NB4 (cell line): ENCODE measurements at regions not wholly inside any gene's neighbourhood (a gene's known extent, or its start where the extent isn't known, plus 50 kb on each side); places are given as distances from the start of the nearest gene placed in this dataset.

ENCODE experiments used
- DNase-seq: peaks from one replicate; pipeline ENCODE4 v3.0.0; 2010; ENCODE audit warnings: low read depth
- H3K4me3 ChIP-seq: one replicate; pipeline ENCODE4 v1.5.1; 2011; ENCODE audit warnings: mild to moderate bottlenecking, low read depth, low read length, moderate library complexity
- MYC ChIP-seq: IDR thresholded peaks from 2 replicates; pipeline ENCODE4 v1.6.1; 2011; ENCODE audit warnings: low read depth, low read length
- POLR2A ChIP-seq: IDR thresholded peaks from 2 replicates; pipeline ENCODE4 v1.6.1; 2011; ENCODE audit warnings: mild to moderate bottlenecking; ENCODE audit not compliant: insufficient read length; ENCODE audit errors: extremely low read depth
- TF ChIP-seq, protein P1 (sequence below): IDR thresholded peaks from 2 replicates; pipeline ENCODE4 v1.6.1; 2011; ENCODE audit warnings: low read depth, low read length
- TF ChIP-seq, protein P2 (sequence below): IDR thresholded peaks from one replicate; pipeline ENCODE4 v1.5.1; 2012; ENCODE audit warnings: low read depth, low read length

DNA sequence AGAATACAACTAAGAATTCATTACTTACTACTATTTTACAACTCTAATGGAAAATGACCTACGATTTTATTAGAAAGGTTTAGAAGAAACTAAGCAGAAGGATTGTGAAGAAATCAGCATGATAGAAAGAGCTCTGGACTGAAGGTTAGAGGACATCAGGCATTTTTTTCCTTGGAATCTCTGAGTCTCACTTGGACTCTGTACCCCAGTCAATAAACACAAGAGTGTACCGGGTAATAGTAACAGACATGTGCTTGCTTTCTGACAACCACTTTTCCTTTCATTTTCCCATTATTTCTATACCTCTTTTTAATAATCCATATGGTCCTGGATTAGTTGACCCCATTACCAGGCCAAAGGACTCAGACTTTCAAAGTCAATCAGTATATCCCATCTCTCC, 1240.9 kb upstream of the LRRTM3 start:
- no peak overlapping the region for H3K4me3 ChIP-seq
- no peak for DNase-seq
- TF ChIP-seq, protein P1, sequence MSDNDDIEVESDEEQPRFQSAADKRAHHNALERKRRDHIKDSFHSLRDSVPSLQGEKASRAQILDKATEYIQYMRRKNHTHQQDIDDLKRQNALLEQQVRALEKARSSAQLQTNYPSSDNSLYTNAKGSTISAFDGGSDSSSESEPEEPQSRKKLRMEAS: no peak
- no peak for TF ChIP-seq MYC
- TF ChIP-seq, protein P2, sequence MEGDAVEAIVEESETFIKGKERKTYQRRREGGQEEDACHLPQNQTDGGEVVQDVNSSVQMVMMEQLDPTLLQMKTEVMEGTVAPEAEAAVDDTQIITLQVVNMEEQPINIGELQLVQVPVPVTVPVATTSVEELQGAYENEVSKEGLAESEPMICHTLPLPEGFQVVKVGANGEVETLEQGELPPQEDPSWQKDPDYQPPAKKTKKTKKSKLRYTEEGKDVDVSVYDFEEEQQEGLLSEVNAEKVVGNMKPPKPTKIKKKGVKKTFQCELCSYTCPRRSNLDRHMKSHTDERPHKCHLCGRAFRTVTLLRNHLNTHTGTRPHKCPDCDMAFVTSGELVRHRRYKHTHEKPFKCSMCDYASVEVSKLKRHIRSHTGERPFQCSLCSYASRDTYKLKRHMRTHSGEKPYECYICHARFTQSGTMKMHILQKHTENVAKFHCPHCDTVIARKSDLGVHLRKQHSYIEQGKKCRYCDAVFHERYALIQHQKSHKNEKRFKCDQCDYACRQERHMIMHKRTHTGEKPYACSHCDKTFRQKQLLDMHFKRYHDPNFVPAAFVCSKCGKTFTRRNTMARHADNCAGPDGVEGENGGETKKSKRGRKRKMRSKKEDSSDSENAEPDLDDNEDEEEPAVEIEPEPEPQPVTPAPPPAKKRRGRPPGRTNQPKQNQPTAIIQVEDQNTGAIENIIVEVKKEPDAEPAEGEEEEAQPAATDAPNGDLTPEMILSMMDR: no peak
- TF ChIP-seq POLR2A: no peak

DNA sequence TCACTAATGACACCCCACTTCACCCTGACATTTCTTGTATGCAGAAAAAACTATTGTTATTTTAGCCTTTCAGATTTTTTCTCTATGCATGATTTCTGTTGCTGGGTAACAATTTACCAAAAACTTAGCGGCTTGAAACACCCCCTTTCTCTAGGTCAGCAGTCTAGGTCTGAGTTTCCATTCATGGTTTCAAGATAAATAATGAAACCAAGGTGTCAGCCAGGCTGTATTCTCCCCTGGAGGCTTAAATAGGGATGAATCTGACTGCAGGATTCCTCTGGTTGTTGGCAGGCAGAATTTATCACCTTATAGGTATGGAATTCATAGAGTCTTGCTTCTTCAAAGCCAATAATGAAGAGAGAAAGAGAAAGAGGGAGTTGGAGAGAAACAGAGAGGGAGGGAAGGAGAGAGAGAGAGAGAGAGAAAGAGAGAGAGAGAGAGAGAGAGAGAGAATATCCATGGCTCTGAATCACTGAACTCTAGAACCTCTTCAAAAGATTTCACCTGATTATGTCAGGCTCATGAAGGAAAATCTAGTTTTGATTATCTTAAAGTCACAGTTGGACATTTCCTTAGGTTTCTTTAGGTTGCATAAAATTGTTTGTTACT, 1224.6 kb upstream of the LRRTM3 start:
- no peak for DNase-seq
- no peak overlapping the region for H3K4me3 ChIP-seq
- TF ChIP-seq, protein P1: no peak
- TF ChIP-seq POLR2A: no peak
- TF ChIP-seq, protein P2: no peak
- TF ChIP-seq MYC: no peak

DNA sequence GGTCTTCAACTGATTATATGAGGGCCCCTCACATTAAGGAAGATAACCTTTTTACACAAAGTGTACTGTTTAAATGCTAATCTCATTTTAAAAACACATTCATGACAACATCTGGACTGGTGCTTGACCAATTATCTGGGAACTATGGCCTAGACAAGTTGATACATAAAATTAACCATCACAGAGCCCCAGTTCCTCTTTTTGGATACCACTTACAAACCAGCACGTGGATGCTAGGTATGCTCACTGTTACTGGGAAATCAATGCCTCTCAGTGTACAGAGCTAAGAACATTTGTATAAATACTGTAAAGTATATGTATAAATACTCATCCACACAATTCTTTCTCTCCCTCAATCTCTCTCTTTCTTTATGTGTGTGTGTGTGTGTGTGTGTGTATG, 1217.8 kb upstream of the LRRTM3 start:
- TF ChIP-seq, protein P2: no peak
- TF ChIP-seq, protein P1: no peak
- TF ChIP-seq MYC: no peak
- DNase-seq: peak; percentile 3
- H3K4me3 ChIP-seq: no peak overlapping the region

DNA sequence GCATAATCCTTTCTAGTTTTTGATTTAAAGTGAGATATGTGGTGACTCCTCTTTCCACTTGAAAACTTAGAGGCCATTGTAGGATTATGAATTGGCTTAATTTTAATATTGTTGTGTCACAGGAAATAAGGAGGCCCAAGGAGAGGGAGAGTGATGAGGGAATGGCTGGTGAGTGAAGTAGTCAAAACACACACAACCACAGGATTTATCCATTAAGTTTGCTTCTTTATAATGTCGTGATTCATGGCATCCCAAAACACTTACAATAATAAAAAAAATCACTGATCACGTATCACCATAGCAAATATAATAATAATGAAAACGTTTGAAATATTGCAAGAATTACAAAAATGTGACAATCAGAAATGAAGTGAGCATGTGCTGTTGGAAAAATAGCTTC, 1215.5 kb upstream of the LRRTM3 start:
- no peak for DNase-seq
- H3K4me3 ChIP-seq: no peak overlapping the region
- no peak for TF ChIP-seq MYC
- TF ChIP-seq, protein P2: no peak
- no peak for TF ChIP-seq POLR2A
- TF ChIP-seq, protein P1: no peak

DNA sequence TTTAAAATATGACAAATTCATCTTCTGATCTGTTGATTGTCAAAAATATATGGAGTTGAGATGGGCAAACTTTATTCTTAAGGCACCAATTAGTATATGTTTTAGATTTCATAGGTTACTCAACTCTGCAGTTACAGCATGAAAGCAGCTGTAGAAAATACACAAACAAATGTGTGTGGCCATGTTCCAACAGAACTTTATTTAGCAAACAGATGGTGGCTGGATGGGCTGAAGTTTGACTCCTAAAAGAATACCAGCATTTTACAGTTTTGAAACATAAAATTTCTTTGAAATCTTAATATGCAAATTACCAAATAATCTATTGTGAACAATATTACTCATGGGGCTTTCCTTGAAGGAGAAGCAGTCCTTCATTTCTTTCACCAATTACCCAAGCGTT, 1206.0 kb upstream of the LRRTM3 start:
- TF ChIP-seq, protein P1: no peak
- TF ChIP-seq, protein P2: no peak
- TF ChIP-seq MYC (no peak), POLR2A (no peak)
- DNase-seq: no peak
- no peak overlapping the region for H3K4me3 ChIP-seq

DNA sequence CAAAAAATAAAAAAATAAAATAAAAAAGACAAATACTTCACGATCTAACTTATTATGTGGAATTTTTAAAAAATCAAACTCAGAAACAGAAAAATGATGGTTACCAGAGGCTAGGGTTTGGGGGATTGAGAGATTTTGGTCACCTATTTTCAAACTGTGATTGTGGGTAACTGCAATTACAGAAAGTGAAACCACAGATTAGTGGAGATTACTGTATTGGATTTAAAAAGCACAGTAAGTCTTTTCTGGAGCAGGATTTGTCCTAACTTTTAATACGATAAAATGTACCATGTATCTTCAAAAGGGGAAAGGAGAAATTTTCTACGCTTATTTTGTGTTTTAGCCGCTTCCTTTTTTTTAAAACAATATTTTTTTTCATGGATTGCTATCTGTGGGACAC, 1204.9 kb upstream of the LRRTM3 start:
- no peak for TF ChIP-seq POLR2A
- TF ChIP-seq, protein P1: no peak
- no peak for TF ChIP-seq MYC
- TF ChIP-seq, protein P2: no peak
- H3K4me3 ChIP-seq: no peak overlapping the region
- no peak for DNase-seq
